ENCODE measurements at regions not wholly inside any gene's neighbourhood (a gene's known extent, or its start where the extent isn't known, plus 50 kb on each side); places are given as distances from the start of the nearest gene placed in this dataset.
"Not testable (repeated sequence)": the region's sequence is repeated elsewhere in the genome, so short reads cannot be mapped to it uniquely, and the experiment has no call there.

- no peak for DNase-seq
These were observed 1619.8 kb upstream of the PRMT6 start for GRCh38 chr1:105436589-105437259.

GRCh38 chr1:105437847-105438246 is 1618.6 kb upstream of the PRMT6 start:
- DNase-seq, result no peak

GRCh38 chr1:105442901-105443300 is 1613.6 kb upstream of the PRMT6 start:
- no peak for DNase-seq

GRCh38 chr1:105459759-105460158 is 1596.7 kb upstream of the PRMT6 start:
- DNase-seq, result no peak

- DNase-seq, result no peak
These were observed 1594.2 kb upstream of the PRMT6 start for GRCh38 chr1:105462308-105462707.

- no peak for DNase-seq
These were observed 1588.9 kb upstream of the PRMT6 start for GRCh38 chr1:105467549-105467948.

- DNase-seq, result not testable (repeated sequence)
These were observed 1585.9 kb upstream of the PRMT6 start for GRCh38 chr1:105470541-105470940.

GRCh38 chr1:105483436-105483835 is 1573.0 kb upstream of the PRMT6 start:
- DNase-seq, result no peak

- DNase-seq, result no peak
These were observed 1571.3 kb upstream of the PRMT6 start for GRCh38 chr1:105485207-105485606.

GRCh38 chr1:105492921-105493320 is 1563.6 kb upstream of the PRMT6 start:
- no peak for DNase-seq

- DNase-seq, result no peak
These were observed 1540.4 kb upstream of the PRMT6 start for GRCh38 chr1:105516068-105516467.

GRCh38 chr1:105533996-105534395 is 1522.5 kb upstream of the PRMT6 start:
- DNase-seq, result no peak

- DNase-seq, result no peak
These were observed 1512.0 kb upstream of the PRMT6 start for GRCh38 chr1:105544475-105544874.

GRCh38 chr1:105556266-105556665 is 1500.2 kb upstream of the PRMT6 start:
- DNase-seq, result no peak

GRCh38 chr1:105558023-105558422 is 1498.5 kb upstream of the PRMT6 start:
- no peak for DNase-seq

GRCh38 chr1:105565006-105565405 is 1491.5 kb upstream of the PRMT6 start:
- DNase-seq, result no peak

GRCh38 chr1:105585791-105586190 is 1470.7 kb upstream of the PRMT6 start:
- no peak for DNase-seq

- no peak for DNase-seq
These were observed 1464.8 kb upstream of the PRMT6 start for GRCh38 chr1:105591681-105592080.

GRCh38 chr1:105608713-105609112 is 1447.8 kb upstream of the PRMT6 start:
- DNase-seq, result no peak

GRCh38 chr1:105626276-105626987 is 1430.0 kb upstream of the PRMT6 start:
- DNase-seq, result no peak

GRCh38 chr1:105631153-105631744 is 1425.2 kb upstream of the PRMT6 start:
- not testable (repeated sequence) for DNase-seq

GRCh38 chr1:105632342-105633196 is 1423.9 kb upstream of the PRMT6 start:
- no peak for DNase-seq

- no peak for DNase-seq
These were observed 1420.4 kb upstream of the PRMT6 start for GRCh38 chr1:105636052-105636451.
